ENCODE measurements at regions not wholly inside any gene's neighbourhood (a gene's known extent, or its start where the extent isn't known, plus 50 kb on each side); places are given as distances from the start of the nearest gene placed in this dataset.

DNA sequence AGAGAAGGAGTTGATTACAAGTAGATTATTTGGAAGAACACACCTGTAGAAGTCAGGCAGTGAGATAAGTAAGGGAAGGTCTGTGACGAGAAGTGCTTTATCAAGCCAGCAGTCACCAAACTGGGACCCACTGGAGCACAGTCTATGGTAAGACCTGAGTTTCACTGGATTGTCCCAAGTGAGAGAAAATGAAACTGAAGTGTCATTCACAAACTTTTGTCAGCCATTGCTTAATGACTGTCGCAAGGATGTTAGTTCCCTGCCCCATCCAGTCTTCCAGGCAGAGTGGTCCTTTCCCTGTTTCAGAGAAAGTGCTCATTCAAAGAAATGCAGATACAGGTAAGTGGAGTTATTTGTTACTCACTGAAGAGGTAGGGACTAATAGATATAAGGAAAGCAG, 728.0 kb upstream of the TENM4 start:
- H3K27me3 ChIP-seq (ENCODE audit: insufficient read depth, low read length) = no peaks in the 10 kb centered on the region
- H2BK15ac ChIP-seq (ENCODE audit: low read depth, low read length) = no peak overlapping the region
- no peaks in the 10 kb centered on the region for H4K20me1 ChIP-seq (ENCODE audit: control insufficient read depth, insufficient read depth, insufficient read length)
- peaks cover 12% of the 10 kb centered on the region for H3K4me1 ChIP-seq (ENCODE audit: insufficient read depth, low read length)
- no peak overlapping the region for H3T11ph ChIP-seq (ENCODE audit: low read length)
- H2AK5ac ChIP-seq (ENCODE audit: insufficient read length, low read length) = no peak overlapping the region
- no peak overlapping the region for H2BK5ac ChIP-seq (ENCODE audit: insufficient read length, low read length)
- peaks cover 8 to 10% of the 10 kb centered on the region in 2 experiments; a peak in 4 of 5 replicates for H3K9me3 Mint-ChIP-seq
- DNase-seq = no peak
- no peak overlapping the region for H3K4me2 ChIP-seq (ENCODE audit: insufficient read depth, insufficient read length, low read length)
- H2BK12ac ChIP-seq (ENCODE audit: insufficient read length, low read depth, low read length) = no peak overlapping the region
- no peak overlapping the region for H3K14ac ChIP-seq (ENCODE audit: insufficient read depth, low read length)
- no CpG with 5 or more reads among the region's 2 CpGs for WGBS (ENCODE audit: extremely low coverage, insufficient read length, low lambda C conversion rate)
- peaks cover 13 to 18% of the 10 kb centered on the region in 2 experiments for H3K4me1 Mint-ChIP-seq
- H3K27ac ChIP-seq (ENCODE audit: insufficient read length, low read depth, low read length) = no peak overlapping the region
- no peak overlapping the region for H3K4ac ChIP-seq (ENCODE audit: low read depth, low read length)
- H3K23me2 ChIP-seq (ENCODE audit: insufficient read length, low read depth, low read length, poor library complexity, severe bottlenecking) = no peaks in the 10 kb centered on the region
- no peak overlapping the region for H4K91ac ChIP-seq (ENCODE audit: insufficient read length, low read depth, low read length)
- H2BK120ac ChIP-seq (ENCODE audit: low read depth, low read length, poor library complexity, severe bottlenecking) = no peak overlapping the region
- TF ChIP-seq, protein P1, sequence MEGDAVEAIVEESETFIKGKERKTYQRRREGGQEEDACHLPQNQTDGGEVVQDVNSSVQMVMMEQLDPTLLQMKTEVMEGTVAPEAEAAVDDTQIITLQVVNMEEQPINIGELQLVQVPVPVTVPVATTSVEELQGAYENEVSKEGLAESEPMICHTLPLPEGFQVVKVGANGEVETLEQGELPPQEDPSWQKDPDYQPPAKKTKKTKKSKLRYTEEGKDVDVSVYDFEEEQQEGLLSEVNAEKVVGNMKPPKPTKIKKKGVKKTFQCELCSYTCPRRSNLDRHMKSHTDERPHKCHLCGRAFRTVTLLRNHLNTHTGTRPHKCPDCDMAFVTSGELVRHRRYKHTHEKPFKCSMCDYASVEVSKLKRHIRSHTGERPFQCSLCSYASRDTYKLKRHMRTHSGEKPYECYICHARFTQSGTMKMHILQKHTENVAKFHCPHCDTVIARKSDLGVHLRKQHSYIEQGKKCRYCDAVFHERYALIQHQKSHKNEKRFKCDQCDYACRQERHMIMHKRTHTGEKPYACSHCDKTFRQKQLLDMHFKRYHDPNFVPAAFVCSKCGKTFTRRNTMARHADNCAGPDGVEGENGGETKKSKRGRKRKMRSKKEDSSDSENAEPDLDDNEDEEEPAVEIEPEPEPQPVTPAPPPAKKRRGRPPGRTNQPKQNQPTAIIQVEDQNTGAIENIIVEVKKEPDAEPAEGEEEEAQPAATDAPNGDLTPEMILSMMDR (conservative IDR thresholded peaks at IDR 0.05) = no peak
- H3K18ac ChIP-seq (ENCODE audit: insufficient read length, low read depth, low read length) = no peak overlapping the region
- H3K27ac Mint-ChIP-seq = peak overlapping the region in 1 of 3 experiments; percentile 42; a peak in 1 of 7 replicates
- no peak overlapping the region for H2AFZ ChIP-seq (ENCODE audit: low read length)
- no peaks in the 10 kb centered on the region for H3K79me2 ChIP-seq (ENCODE audit: insufficient read depth, low read length)
- peaks cover 0 to 22% (median 3%) of the 10 kb centered on the region in 3 experiments; a peak in 5 of 7 replicates for H3K36me3 Mint-ChIP-seq (ENCODE audit: insufficient read depth in 1 of 3, low read depth in 3 of 3)
- no peak overlapping the region for H3K23ac ChIP-seq (ENCODE audit: insufficient read length, low read depth, low read length)
- H4K8ac ChIP-seq (replicated peaks; ENCODE audit: insufficient read length, low read depth, low read length) = no peak overlapping the region
- no peak overlapping the region for H3K9ac ChIP-seq (ENCODE audit: extremely low read depth, insufficient read length, low read length)
- no peak overlapping the region for H2BK20ac ChIP-seq (ENCODE audit: low read depth, low read length, poor library complexity, severe bottlenecking)
- H3K4me3 Mint-ChIP-seq = no peak overlapping the region
- no peaks in the 10 kb centered on the region for H3K9me3 ChIP-seq (ENCODE audit: control insufficient read depth, low read depth, low read length)
- no peaks in the 10 kb centered on the region for H3K27me3 Mint-ChIP-seq (ENCODE audit: low read depth)
- H3K56ac ChIP-seq (ENCODE audit: insufficient read length, low read depth, low read length) = no peak overlapping the region
- H4K5ac ChIP-seq (ENCODE audit: insufficient read length, low read depth, low read length) = no peak overlapping the region
- H3K79me1 ChIP-seq (ENCODE audit: insufficient read depth, low read depth, low read length, poor library complexity, severe bottlenecking) = no peaks in the 10 kb centered on the region

Data from H9 (cell line).